Karpas-422 (cell line): ENCODE measurements at regions not wholly inside any gene's neighbourhood (a gene's known extent, or its start where the extent isn't known, plus 50 kb on each side); places are given as distances from the start of the nearest gene placed in this dataset.

ENCODE experiments used
- DNase-seq: peaks from one replicate; pipeline ENCODE4 v3.0.0-alpha.2; 2015
- H2AFZ ChIP-seq: fragments of 200-600 bp; sonication (generic); 2 replicates; pipeline ENCODE4 v1.6.1; 2014; ENCODE audit warnings: antibody characterized with exemption, low read length, mixed read lengths
- H3K27ac ChIP-seq: fragments of 200-600 bp; sonication (generic); 2 replicates; pipeline ENCODE4 v1.5.1; 2014; ENCODE audit warnings: mild to moderate bottlenecking, low read length, moderate library complexity
- H3K27me3 ChIP-seq: fragments of 200-600 bp; sonication (generic); 2 replicates; pipeline ENCODE4 v1.6.1; 2014; ENCODE audit warnings: low read length, mixed read lengths
- H3K36me3 ChIP-seq: fragments of 200-600 bp; sonication (generic); 2 replicates; pipeline ENCODE4 v1.6.1; 2014; ENCODE audit warnings: low read length, mixed read lengths; ENCODE audit not compliant: insufficient read depth
- H3K4me1 ChIP-seq: fragments of 200-600 bp; sonication (generic); 2 replicates; pipeline ENCODE4 v1.6.1; 2014; ENCODE audit warnings: mild to moderate bottlenecking, low read length, mixed read lengths
- H3K4me2 ChIP-seq: fragments of 200-600 bp; sonication (generic); 2 replicates; pipeline ENCODE4 v1.6.1; 2014; ENCODE audit warnings: low read length, low read depth, mild to moderate bottlenecking; ENCODE audit not compliant: poor library complexity, severe bottlenecking
- H3K4me3 ChIP-seq: fragments of 200-600 bp; sonication (generic); 2 replicates; pipeline ENCODE4 v1.5.1; 2014; ENCODE audit warnings: mild to moderate bottlenecking, antibody characterized with exemption, low read length, mixed read lengths
- H3K79me2 ChIP-seq: fragments of 200-600 bp; sonication (generic); 2 replicates; pipeline ENCODE4 v1.6.1; 2014; ENCODE audit warnings: mild to moderate bottlenecking, low read length, mixed read lengths
- H3K9ac ChIP-seq: fragments of 200-600 bp; sonication (generic); 2 replicates; pipeline ENCODE4 v1.6.0; 2014; ENCODE audit warnings: low read length
- H3K9me2 ChIP-seq: fragments of 200-600 bp; sonication (generic), shearing (Covaris generic); replicated peaks from 2 replicates; pipeline ENCODE4 v1.6.0; 2014; ENCODE audit warnings: mild to moderate bottlenecking, low read length, moderate library complexity; ENCODE audit not compliant: insufficient read depth
- H3K9me3 ChIP-seq: fragments of 300-700, 200-600 bp; sonication (generic); 2 replicates; pipeline ENCODE4 v1.6.1; 2014; ENCODE audit warnings: low read length, mixed read lengths
- H4K20me1 ChIP-seq: fragments of 200-600 bp; sonication (generic); 2 replicates; pipeline ENCODE4 v1.6.1; 2014; ENCODE audit warnings: mild to moderate bottlenecking, antibody characterized with exemption, low read length, low read depth; ENCODE audit not compliant: insufficient read depth

DNA sequence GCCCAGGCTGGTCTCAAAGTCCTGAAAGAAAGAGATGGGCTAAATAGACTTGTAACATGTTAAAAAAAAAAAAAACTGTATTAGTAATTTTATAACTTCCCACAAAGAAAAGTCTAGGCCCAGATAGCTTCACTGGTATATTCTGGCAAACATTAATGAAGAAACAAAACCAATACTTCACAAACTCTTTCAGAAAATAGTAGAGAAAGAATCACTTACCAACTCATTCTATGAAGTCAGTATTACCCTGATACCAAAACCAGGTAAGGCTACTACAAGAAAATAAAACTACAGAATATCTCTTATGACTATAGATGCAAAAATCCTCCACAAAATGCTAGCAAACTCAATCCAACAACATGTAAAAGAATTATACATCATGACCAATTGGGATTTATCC lies 59.9 kb upstream of the ODC1 start:
- Histone ChIP-seq H3K9me2 (no peaks in the 10 kb centered on the region), H3K79me2 (no peaks in the 10 kb centered on the region), H3K27me3 (no peaks in the 10 kb centered on the region), H3K4me2 (no peak overlapping the region), H3K9ac (no peak overlapping the region), H4K20me1 (no peaks in the 10 kb centered on the region), H3K36me3 (no peaks in the 10 kb centered on the region), H3K4me3 (no peak overlapping the region), H3K27ac (no peak overlapping the region), H3K4me1 (no peaks in the 10 kb centered on the region), H2AFZ (no peak overlapping the region), H3K9me3 (no peaks in the 10 kb centered on the region)
- DNase-seq, result no peak

DNA sequence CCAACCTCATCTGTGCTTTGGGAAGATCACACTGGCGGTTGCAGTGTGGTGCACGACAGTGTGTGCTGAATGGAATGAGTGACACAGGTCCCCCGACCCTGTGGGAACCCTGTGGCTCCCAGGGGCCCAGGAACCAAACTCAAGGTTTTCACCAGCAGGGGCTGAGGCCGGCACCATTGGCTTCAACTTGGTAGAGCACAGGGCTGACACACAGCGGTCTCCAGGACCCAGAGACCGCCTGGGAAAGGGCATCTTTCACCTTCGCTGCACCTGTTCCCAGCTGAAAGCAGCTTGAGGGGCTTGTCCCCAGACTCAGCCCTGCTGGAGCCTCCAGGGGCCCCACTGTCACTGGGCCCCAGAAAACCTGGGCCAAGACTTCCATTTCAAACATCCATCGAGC lies 59.0 kb upstream of the ODC1 start:
- Histone ChIP-seq H3K27ac (no peak overlapping the region), H3K9ac (no peak overlapping the region)

DNA sequence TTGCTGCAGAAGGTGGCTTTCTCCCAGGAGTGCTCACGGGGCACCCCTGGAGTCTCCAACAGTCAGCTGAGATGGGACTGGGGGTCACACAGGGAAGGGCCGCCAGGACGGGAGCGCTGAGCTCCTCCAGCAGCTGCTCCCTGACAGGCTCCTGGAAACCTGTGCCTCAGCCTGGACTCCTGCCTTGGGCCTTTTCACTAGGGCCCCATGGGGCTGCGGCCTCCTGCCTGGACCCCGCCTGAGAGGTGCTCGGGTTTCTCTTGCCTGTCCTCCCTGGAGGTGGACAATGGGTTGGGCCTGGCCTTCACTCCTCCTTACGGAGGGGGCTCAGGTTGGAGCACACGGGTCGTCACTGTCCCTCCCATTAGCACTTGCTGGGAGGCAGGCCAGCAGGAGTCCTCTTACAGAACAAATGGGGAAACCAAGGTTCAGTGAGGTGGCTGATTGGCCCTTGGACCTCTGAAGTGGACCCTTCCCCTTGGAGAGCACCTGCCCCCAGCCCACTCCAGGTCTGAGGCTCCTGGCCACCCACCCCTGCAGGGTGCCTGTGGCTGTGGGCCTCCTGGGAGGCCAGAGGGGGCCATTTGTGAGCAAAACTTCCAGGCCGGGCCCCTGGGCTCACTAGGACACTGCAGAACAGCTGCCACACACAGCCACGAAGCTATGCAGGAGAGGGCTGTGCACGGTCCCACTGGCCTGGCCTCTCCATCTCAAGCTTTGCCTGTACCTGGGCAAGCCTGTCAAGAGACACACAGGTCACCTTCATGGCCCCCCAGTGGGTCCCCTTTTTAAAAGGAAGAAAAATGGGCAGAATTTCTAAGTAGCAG lies 57.1 kb upstream of the ODC1 start:
- Histone ChIP-seq H3K4me2 (no peak overlapping the region), H3K79me2 (no peaks in the 10 kb centered on the region), H3K27ac (no peak overlapping the region), H3K4me1 (no peaks in the 10 kb centered on the region), H4K20me1 (no peaks in the 10 kb centered on the region), H3K27me3 (no peaks in the 10 kb centered on the region), H3K9ac (no peak overlapping the region), H3K4me3 (no peak overlapping the region), H3K36me3 (no peaks in the 10 kb centered on the region), H3K9me2 (no peaks in the 10 kb centered on the region), H3K9me3 (no peaks in the 10 kb centered on the region), H2AFZ (no peak overlapping the region)
- DNase-seq, result no peak

More for the DNA sequence above, 59.0 kb upstream of the ODC1 start:
- Histone ChIP-seq H2AFZ (no peak overlapping the region), H3K9me2 (no peaks in the 10 kb centered on the region), H3K4me2 (no peak overlapping the region), H3K36me3 (no peaks in the 10 kb centered on the region), H3K27me3 (no peaks in the 10 kb centered on the region), H3K4me3 (no peak overlapping the region), H4K20me1 (no peaks in the 10 kb centered on the region), H3K4me1 (no peaks in the 10 kb centered on the region), H3K79me2 (no peaks in the 10 kb centered on the region), H3K9me3 (no peaks in the 10 kb centered on the region)
- no peak for DNase-seq

DNA sequence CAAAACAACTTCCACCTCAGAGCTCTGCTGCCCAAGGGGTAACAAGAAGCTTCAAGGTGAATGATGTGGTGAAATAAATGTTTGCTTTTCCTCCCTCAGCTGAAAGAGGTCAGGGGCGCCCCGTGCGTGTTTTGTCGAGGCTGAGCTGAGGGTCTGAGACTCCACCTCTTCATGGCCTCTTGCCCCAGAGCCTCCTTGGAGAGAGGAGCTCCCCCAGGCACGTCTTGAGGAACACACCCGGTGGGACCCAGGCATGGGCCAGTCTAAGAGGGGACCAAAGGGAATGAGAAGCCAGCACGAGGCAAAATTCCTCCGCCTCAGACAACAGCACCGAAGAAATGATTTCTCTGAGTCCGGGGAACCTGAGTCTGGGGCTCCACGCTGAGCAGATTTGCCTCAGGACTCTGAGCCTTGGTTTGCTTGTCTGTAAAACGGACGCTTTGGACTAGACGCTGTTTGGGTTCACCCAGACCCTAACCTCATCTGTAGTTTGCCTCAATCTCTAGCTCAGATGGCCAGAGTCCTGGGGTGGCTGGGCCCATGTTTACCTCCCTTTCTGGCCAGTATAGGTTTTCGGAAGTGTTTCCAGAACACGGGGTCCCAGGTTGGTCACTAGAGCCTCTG lies 56.4 kb upstream of the ODC1 start:
- Histone ChIP-seq H4K20me1 (no peaks in the 10 kb centered on the region), H3K4me1 (no peaks in the 10 kb centered on the region), H2AFZ (no peak overlapping the region), H3K36me3 (no peaks in the 10 kb centered on the region), H3K9me2 (no peaks in the 10 kb centered on the region), H3K27ac (no peak overlapping the region), H3K79me2 (no peaks in the 10 kb centered on the region), H3K27me3 (no peaks in the 10 kb centered on the region), H3K9me3 (no peaks in the 10 kb centered on the region), H3K9ac (no peak overlapping the region), H3K4me2 (no peak overlapping the region), H3K4me3 (no peak overlapping the region)
- DNase-seq, result no peak

DNA sequence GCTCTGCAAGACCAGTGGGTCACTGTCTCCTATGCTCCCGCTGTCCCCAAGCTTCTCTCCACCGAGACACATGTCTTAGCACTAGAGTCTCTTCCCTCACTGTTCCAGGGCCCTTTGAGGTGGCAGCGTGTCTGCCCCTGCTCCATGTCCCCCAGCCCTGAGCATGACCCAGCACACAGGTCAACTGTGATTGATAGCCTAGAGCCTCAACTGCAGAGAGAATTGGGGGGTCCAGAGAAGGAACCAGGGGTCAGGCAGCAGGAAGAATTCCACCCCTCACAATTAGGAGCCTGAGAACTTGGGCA lies 54.6 kb upstream of the ODC1 start:
- no peak for DNase-seq
- H3K4me1 ChIP-seq, result no peaks in the 10 kb centered on the region
- no peak overlapping the region for H3K9ac ChIP-seq
- no peak overlapping the region for H3K27ac ChIP-seq
- H3K4me2 ChIP-seq, result no peak overlapping the region
- H4K20me1 ChIP-seq, result no peaks in the 10 kb centered on the region
- no peak overlapping the region for H2AFZ ChIP-seq
- H3K9me3 ChIP-seq, result no peaks in the 10 kb centered on the region
- no peaks in the 10 kb centered on the region for H3K79me2 ChIP-seq
- H3K36me3 ChIP-seq, result no peaks in the 10 kb centered on the region
- no peaks in the 10 kb centered on the region for H3K27me3 ChIP-seq
- no peaks in the 10 kb centered on the region for H3K9me2 ChIP-seq
- H3K4me3 ChIP-seq, result no peak overlapping the region

DNA sequence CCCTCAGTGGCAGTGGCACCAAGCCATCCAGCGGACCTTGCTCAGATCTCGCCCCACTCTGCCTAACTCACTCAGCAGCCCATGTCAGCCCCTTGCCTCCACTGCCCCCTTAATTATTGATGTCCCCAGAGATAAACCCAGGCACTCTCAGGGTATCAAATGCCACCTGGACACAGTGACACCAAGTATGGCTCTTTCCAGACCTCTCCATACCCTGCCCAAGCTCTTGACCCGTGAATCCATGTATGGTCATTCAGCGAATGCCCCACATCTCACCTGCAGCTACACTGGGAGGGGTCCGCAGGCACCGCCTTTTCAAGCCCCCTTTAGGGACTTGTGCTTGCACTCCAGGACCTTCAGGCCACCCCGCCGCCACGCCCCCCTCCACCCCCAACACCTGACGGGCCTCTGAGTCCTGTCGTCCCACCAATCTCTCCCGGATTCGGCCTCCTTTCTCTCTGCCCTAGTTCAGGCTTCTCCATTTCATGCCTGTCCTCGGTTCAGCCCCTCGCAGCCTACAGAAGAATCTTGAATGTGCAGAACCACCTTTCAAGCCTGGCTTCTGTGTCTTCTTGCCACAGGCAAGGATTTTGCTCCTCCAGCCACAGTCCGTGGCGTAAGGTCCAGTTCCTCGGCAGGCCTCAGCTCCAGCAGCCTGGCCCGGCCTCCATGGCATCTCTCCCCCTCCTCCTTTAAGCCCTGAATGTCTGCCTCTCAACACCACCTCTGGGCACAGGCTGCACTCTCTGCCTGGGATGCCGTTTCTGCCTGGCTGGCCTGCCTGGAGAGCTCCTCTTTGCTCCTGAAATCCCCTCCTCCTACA lies 54.1 kb upstream of the ODC1 start:
- H3K9me2 ChIP-seq, result no peaks in the 10 kb centered on the region

DNA sequence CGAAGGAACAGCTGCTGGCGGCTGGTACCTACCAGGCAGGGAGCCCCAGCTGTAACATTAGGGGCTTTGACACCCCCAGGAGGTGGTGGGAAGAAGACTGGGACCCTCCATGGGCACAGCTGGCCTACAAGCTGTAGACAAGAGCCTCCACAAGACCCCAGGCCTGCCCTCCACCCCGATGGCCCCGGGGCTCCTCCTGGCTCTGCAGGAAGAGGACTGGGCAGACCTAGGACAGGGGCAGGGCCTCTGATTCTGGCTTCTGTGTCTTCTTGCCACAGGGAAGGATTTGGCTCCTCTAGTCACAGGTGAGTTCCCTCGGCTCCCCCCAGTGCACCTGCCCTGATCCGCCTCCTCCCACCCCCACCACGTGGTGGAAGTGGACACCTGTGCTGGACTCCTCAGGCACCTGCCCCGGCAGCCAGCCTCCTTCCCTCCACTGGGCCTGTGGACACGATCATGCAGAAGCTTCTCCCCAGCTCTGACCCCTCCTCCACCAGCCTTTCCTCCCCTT lies 53.4 kb upstream of the ODC1 start:
- H4K20me1 ChIP-seq, result no peaks in the 10 kb centered on the region
- no peaks in the 10 kb centered on the region for H3K79me2 ChIP-seq
- no peak overlapping the region for H3K4me3 ChIP-seq
- no peaks in the 10 kb centered on the region for H3K36me3 ChIP-seq
- H3K9me3 ChIP-seq, result no peaks in the 10 kb centered on the region
- no peak overlapping the region for H3K4me2 ChIP-seq
- no peaks in the 10 kb centered on the region for H3K27me3 ChIP-seq
- no peak overlapping the region for H3K9ac ChIP-seq
- no peak overlapping the region for H3K27ac ChIP-seq
- no peaks in the 10 kb centered on the region for H3K9me2 ChIP-seq
- no peak overlapping the region for H2AFZ ChIP-seq
- DNase-seq, result no peak
- H3K4me1 ChIP-seq, result no peaks in the 10 kb centered on the region

More for the DNA sequence above, 54.1 kb upstream of the ODC1 start:
- no peak overlapping the region for H3K27ac ChIP-seq
- H3K36me3 ChIP-seq, result no peaks in the 10 kb centered on the region
- H3K79me2 ChIP-seq, result no peaks in the 10 kb centered on the region
- no peak overlapping the region for H3K9ac ChIP-seq
- no peaks in the 10 kb centered on the region for H3K9me3 ChIP-seq
- no peaks in the 10 kb centered on the region for H3K27me3 ChIP-seq
- H4K20me1 ChIP-seq, result no peaks in the 10 kb centered on the region
- H3K4me3 ChIP-seq, result no peak overlapping the region
- DNase-seq, result no peak
- no peak overlapping the region for H2AFZ ChIP-seq
- H3K4me1 ChIP-seq, result no peaks in the 10 kb centered on the region
- no peak overlapping the region for H3K4me2 ChIP-seq
